NOMO-1 treated with DMSO at 0.1 percent for 48 hours (cell line): ENCODE measurements at regions not wholly inside any gene's neighbourhood (a gene's known extent, or its start where the extent isn't known, plus 50 kb on each side); places are given as distances from the start of the nearest gene placed in this dataset.
"Not testable (repeated sequence)": the region's sequence is repeated elsewhere in the genome, so short reads cannot be mapped to it uniquely, and the experiment has no call there.

Experiments
- DNase-seq: peaks from one replicate; lab custom pipeline; 2025; ENCODE audit not compliant: unreplicated experiment; lab: John Stamatoyannopoulos, UW

DNA sequence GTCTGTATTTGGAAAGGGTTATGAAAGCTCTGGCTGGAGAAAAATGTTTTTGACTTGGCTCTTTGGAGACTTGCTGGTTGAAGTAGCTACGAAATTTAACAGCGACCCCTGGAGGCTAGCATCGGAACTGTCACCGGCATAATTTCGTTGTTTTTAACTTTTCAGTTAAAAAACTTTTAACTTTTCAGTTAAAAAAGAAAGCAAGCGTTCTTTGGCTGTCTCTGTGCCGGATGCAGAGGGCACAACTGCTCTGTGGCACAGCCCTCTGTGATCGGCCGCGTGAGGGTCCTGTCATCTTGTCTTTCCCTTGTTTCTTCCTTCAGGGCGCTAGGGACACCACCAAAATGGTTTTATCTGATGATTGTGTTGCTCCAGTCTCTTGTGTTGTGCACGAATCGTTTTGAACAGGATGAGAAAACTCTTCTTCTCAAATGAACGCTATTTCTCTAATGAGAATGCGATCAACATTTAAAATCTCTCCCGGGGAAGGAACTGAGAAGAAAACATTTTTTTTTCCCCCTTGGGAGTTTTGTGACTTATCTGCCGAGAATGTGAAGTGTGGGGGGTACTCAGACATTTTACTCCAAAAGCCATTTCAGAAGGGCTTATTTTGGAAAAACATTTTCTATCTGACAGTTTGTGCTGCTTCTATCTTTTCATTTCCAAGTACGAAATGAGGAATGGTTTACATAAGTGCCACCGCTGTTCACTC is 57.1 kb downstream of the ADCYAP1 start:
- DNase-seq, result peak; percentile 13

- DNase-seq, result no peak
These were observed 58.6 kb downstream of the ADCYAP1 start for GRCh38 chr18:963276-963675.

DNA sequence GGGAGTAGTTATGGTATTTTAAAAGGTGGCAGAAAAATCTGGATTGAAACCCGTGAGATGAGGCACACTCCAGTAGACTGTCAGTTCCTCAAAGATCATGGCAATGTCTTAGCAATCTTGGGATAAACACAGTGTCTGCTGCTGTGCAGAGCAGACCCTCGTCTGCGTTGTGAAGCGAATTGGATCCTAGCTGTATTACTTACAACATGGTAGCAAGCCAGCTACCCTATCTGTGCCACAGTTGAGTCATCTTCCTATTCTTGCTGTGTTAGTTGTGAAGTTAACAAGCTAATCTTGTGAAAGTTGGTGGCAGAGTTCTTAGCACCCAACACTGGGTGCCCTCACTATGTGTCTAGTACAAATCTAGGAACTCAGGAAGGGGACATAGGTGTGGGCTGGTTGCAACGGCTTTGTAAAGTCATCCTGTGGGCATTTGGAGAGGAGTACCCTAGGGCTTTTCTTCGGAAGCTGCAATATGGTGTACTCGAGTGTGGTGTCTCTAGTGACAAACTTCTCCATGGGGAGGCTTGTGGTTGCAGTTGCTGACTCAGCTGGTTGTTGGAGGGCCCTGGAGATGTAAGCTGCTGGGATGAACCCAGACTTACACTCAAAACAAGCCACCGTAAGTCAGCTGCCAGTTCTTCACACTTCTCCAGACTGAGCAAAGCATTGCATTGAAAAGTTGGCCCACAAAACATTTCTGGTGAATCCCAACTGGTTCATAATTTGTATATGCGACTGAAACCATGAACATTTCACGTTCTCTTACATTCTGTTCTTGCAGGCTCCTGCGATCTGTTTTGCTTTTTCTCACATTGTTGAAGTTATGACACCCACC is 61.5 kb downstream of the ADCYAP1 start:
- DNase-seq, result no peak

DNA sequence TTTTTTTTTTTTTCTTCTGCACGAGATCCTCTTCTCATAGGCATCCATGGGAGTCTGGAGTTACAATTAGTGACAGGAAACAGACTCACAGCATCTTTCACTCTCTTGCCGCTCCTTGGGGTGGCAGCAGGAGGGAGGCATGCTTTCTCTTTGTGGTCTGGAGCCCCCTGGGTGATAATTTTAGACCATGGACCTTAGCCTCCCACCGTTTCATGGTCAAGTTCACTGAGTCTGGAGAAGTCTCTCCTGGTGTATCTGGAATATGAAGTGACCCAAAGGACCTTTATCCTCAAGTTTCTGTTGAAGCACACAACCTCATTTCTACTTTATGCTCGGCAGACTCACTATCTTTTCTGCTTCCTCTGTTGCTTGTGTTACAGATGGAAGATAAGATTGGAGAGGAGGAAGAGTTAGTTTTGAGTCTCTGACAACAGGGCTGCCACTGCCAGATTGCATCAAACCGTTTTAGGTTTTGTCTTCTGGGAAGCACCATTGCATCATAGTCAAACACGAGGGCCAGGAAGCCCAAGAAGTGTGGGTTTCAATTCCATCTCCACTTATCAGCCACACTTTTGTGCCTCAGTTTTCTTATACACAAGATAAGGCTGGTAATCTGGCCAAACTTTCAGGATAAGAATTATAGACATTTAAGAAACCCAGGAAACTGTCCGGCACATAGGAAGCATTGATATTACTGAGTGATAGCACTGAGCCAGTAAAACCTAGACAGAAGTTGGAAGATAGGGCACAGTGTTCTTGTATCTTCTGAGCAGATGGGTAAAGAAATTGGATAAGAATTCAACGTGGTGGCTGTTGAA is 62.3 kb downstream of the ADCYAP1 start:
- no peak for DNase-seq

DNA sequence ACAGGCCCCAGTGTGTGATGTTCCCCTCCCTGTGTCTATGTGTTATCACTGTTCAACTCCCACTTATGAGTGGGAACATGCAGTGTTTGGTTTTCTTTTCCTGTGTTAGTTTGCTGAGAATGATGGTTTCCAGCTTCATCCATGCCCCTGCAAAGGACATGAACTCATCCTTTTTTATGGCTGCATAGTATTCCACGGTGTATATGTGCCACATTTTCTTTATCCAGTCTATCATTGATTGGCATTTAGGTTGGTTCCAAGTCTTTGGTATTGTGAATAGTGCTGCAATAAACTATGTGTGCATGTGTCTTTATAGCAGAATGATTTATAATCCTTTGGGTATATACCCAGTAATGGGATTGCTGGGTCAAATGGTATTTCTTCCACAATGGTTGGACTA is 64.2 kb downstream of the ADCYAP1 start:
- not testable (repeated sequence) for DNase-seq

GRCh38 chr18:969311-969710 is 64.6 kb downstream of the ADCYAP1 start:
- not testable (repeated sequence) for DNase-seq

DNA sequence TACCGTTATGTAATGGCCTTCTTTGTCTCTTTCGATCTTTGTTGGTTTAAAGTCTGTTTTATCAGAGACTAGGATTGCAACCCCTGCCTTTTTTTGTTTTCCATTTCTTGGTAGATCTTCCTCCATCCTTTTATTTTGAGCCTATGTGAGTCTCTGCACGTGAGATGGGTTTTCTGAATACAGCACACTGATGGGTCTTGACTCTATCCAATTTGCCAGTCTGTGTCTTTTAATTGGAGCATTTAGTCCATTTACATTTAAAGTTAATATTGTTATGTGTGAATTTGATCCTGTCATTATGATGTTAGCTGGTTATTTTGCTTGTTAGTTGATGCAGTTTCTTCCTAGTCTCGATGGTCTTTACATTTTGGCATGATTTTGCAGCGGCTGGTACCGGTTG is 69.9 kb downstream of the ADCYAP1 start:
- not testable (repeated sequence) for DNase-seq

DNA sequence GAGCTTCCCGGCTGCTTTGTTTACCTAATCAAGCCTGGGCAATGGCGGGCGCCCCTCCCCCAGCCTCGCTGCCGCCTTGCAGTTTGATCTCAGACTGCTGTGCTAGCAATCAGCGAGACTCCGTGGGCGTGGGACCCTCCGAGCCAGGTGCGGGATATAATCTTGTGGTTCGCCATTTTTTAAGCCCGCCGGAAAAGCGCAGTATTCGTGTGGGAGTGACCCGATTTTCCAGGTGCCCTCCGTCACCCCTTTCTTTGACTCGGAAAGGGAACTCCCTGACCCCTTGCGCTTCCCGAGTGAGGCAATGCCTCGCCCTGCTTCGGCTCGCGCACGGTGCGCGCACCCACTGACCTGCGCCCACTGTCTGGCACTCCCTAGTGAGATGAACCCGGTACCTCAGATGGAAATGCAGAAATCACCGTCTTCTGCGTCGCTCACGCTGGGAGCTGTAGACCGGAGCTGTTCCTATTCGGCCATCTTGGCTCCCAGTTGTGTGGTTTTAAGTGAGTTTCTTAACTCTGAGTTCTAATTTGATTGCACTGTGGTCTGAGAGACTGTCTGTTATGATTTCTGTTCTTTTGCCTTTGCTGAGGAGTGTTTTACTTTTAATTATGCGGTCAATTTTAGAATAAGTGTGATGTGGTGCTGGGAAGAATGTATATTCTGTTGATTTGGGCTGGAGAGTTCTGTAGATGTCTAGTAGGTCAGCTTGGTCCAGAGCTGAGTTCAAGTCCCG is 71.9 kb downstream of the ADCYAP1 start:
- not testable (repeated sequence) for DNase-seq

GRCh38 chr18:977327-977726 is 72.7 kb downstream of the ADCYAP1 start:
- DNase-seq, result not testable (repeated sequence)

GRCh38 chr18:977732-978131 is 73.1 kb downstream of the ADCYAP1 start:
- not testable (repeated sequence) for DNase-seq

DNA sequence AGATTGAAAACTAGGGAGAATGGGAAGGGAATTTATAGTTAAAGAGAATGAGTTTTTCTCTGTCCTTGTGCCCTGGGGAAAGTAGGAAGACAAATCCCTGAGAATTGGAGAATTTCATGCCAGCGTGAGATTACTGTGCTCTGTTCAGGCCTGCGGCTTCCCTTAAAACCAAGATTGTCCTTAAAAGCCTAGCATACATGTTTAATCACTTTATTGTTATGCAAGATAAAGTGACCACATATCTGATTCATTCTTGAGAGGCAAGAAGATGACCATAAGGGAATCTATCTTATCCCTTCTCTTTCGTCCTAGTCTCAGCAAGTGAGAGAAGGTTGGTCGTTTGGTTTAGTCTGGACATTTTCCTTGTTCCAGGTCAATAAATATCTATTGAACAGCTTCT is 75.9 kb downstream of the ADCYAP1 start:
- DNase-seq, result no peak

- DNase-seq, result no peak
These were observed 79.3 kb downstream of the ADCYAP1 start for GRCh38 chr18:984004-984403.

DNA sequence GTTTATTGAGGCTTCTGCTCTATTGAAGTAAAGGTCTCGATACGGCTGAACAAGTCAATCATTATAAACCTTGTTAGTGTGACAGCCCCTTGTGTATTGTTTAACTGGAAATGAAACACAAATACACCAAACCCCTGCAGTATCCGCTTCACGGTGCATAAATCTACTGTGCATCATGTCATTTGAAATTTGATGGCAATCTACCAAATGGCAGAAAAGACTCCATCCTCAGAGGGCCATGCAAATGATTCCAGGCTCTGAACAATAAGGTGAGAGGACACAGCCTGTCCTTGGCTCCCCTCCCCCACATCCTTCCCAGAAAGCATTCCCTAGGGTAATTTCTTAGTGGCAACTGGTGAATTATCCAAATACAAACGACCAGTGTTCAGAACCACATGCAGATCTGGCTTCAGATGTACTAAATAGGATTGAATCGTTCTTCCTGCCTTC is 80.6 kb downstream of the ADCYAP1 start:
- DNase-seq, result no peak

DNA sequence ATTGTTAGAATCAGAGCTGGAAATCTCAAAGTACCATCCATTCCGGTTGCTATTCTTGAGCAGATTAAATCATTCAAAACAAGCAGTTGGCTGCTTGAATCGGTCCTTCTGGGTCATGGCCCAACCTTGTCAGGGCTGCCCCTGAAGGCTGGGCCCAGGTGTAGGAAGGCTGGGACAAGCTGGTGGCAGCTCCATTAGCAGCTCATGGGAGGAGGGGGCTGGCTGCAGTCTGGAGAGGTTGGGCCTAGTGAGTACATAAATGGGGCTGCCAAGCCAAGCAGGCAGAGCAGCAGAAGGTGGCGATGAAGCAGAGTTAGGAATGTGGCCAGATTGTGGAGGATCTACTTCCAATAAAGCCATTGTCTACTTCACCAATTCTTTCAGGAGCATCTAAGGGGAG is 81.4 kb downstream of the ADCYAP1 start:
- DNase-seq, result no peak

DNA sequence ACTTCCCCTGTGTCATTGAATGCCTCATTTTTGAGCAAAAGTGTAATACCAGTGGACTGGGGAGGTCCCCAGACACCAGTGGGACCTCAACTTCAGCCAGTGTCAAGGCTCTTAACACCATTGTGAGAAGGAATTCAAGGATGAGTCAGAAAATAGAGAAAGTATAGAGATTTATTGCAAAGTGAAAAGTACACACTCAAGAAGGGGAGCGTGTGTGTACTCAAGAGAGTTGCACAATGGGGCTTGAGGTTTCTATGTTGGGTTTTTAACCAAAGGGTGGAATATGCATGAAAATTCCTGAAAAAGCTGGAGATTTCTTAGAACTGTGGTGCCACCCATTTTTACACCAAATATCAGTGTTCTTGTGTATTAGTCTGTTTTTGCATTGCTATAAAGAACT is 81.9 kb downstream of the ADCYAP1 start:
- DNase-seq, result no peak

GRCh38 chr18:987325-988186 is 82.9 kb downstream of the ADCYAP1 start:
- DNase-seq, result no peak

GRCh38 chr18:989425-989824 is 84.8 kb downstream of the ADCYAP1 start:
- no peak for DNase-seq

- no peak for DNase-seq
These were observed 85.5 kb downstream of the ADCYAP1 start for GRCh38 chr18:990197-990596.

GRCh38 chr18:991441-991840 is 86.8 kb downstream of the ADCYAP1 start:
- no peak for DNase-seq

DNA sequence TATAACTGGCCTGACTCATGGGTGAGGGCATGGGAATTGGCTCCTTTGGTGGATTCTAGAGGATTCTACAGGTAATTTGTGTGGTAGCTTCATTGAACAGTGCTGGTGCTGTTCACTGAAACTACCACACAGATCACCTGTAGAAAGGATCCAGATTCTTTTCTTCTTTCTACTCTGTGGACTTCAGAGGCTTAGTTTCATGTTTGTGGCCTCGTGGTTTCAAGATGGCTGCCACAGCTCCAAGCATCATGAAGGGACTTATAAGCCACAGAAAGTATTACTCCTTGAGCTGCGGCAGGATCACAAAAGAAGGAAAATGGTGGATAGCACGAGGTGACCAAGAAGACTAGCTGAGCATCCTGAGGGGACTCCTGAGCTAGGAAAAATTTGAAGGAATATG is 88.9 kb downstream of the ADCYAP1 start:
- no peak for DNase-seq
